AG09319 (cell line): ENCODE measurements at regions not wholly inside any gene's neighbourhood (a gene's known extent, or its start where the extent isn't known, plus 50 kb on each side); places are given as distances from the start of the nearest gene placed in this dataset.
A peak's percentile ranks its signal among the peaks of the same experiment; 100 is the strongest.

Experiments
- DNase-seq: peaks from one replicate; pipeline ENCODE4 v3.0.0-alpha.2; 2010; ENCODE audit warnings: low read depth; ENCODE audit errors: extremely low read depth
- CTCF ChIP-seq: IDR thresholded peaks from 2 replicates; pipeline ENCODE4 v1.5.1; 2011; ENCODE audit warnings: low read depth, mild to moderate bottlenecking, inconsistent platforms, low read length, moderate library complexity

GRCh38 chr14:25122843-25123242, 72.9 kb upstream of the STXBP6 start:
- TF ChIP-seq CTCF = no peak
- DNase-seq = no peak

- TF ChIP-seq CTCF = no peak
- no peak for DNase-seq
Measured at GRCh38 chr14:25122211-25122610, 72.3 kb upstream of the STXBP6 start.

- peak; percentile 25 for DNase-seq
- no peak for TF ChIP-seq CTCF
Measured at GRCh38 chr14:25121337-25122129, 71.6 kb upstream of the STXBP6 start.

- no peak for TF ChIP-seq CTCF
Measured at GRCh38 chr14:25120261-25120660, 70.3 kb upstream of the STXBP6 start.

GRCh38 chr14:25118671-25119070, 68.7 kb upstream of the STXBP6 start:
- DNase-seq = no peak
- TF ChIP-seq CTCF = no peak

More at GRCh38 chr14:25120261-25120660, 70.3 kb upstream of the STXBP6 start:
- no peak for DNase-seq

GRCh38 chr14:25117342-25117741, 67.4 kb upstream of the STXBP6 start:
- DNase-seq = no peak
- no peak for TF ChIP-seq CTCF

- DNase-seq = no peak
- TF ChIP-seq CTCF = no peak
Measured at GRCh38 chr14:25116607-25117006, 66.7 kb upstream of the STXBP6 start.
